Cardiac muscle cell (in vitro differentiated cells and primary cell): ENCODE measurements at regions not wholly inside any gene's neighbourhood (a gene's known extent, or its start where the extent isn't known, plus 50 kb on each side); places are given as distances from the start of the nearest gene placed in this dataset.

Source experiments
- DNase-seq, 2 donors: peaks; one replicate each; pipeline versions ENCODE4 v3.0.0 to v3.0.0-alpha.2; 2010 to 2017; ENCODE audit warnings: low read depth in 1 of 2, low spot score in 1 of 2
- H3K27ac ChIP-seq: fragments of 200-600 bp; sonication (generic); 2 replicates; pipeline ENCODE4 v1.5.1; 2016
- H3K27me3 ChIP-seq: fragments of 200-600 bp; sonication (generic); 2 replicates; pipeline ENCODE4 v1.6.0; 2016; ENCODE audit warnings: control low read depth
- H3K36me3 ChIP-seq: fragments of 200-600 bp; sonication (generic); 2 replicates; pipeline ENCODE4 v1.5.1; 2016; ENCODE audit warnings: control low read depth
- H3K4me1 ChIP-seq: fragments of 200-600 bp; sonication (generic); 2 replicates; pipeline ENCODE4 v1.8.1; 2017; ENCODE audit warnings: low read depth, mild to moderate bottlenecking, mixed run types
- H3K4me3 ChIP-seq: fragments of 200-600 bp; sonication (generic); 2 replicates; pipeline ENCODE4 v1.5.1; 2016; ENCODE audit warnings: mild to moderate bottlenecking
- H3K9me3 ChIP-seq: fragments of 200-600 bp; sonication (generic); 2 replicates; pipeline ENCODE4 v1.5.1; 2017; ENCODE audit warnings: low read depth, mild to moderate bottlenecking, control low read depth
- TF ChIP-seq, protein P1 (sequence below): IDR thresholded peaks from 2 replicates; pipeline ENCODE4 v1.5.1; 2012; ENCODE audit warnings: low read depth, mild to moderate bottlenecking, low read length

GRCh38 chr2:65706411-65706810, 274.0 kb upstream of the SPRED2 start:
- DNase-seq: no peak

GRCh38 chr2:65701191-65701590, 268.8 kb upstream of the SPRED2 start:
- Histone ChIP-seq H3K27me3 (no peaks in the 10 kb centered on the region), H3K4me3 (no peak overlapping the region), H3K27ac (no peak overlapping the region), H3K36me3 (no peaks in the 10 kb centered on the region), H3K9me3 (no peaks in the 10 kb centered on the region), H3K4me1 (no peaks in the 10 kb centered on the region)
- TF ChIP-seq, protein P1, sequence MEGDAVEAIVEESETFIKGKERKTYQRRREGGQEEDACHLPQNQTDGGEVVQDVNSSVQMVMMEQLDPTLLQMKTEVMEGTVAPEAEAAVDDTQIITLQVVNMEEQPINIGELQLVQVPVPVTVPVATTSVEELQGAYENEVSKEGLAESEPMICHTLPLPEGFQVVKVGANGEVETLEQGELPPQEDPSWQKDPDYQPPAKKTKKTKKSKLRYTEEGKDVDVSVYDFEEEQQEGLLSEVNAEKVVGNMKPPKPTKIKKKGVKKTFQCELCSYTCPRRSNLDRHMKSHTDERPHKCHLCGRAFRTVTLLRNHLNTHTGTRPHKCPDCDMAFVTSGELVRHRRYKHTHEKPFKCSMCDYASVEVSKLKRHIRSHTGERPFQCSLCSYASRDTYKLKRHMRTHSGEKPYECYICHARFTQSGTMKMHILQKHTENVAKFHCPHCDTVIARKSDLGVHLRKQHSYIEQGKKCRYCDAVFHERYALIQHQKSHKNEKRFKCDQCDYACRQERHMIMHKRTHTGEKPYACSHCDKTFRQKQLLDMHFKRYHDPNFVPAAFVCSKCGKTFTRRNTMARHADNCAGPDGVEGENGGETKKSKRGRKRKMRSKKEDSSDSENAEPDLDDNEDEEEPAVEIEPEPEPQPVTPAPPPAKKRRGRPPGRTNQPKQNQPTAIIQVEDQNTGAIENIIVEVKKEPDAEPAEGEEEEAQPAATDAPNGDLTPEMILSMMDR: no peak
- DNase-seq: no peak

More at GRCh38 chr2:65706411-65706810, 274.0 kb upstream of the SPRED2 start:
- Histone ChIP-seq H3K4me1 (no peaks in the 10 kb centered on the region), H3K27ac (no peak overlapping the region), H3K36me3 (no peaks in the 10 kb centered on the region), H3K9me3 (no peaks in the 10 kb centered on the region), H3K4me3 (no peak overlapping the region), H3K27me3 (no peaks in the 10 kb centered on the region)
- TF ChIP-seq, protein P1: no peak

DNA sequence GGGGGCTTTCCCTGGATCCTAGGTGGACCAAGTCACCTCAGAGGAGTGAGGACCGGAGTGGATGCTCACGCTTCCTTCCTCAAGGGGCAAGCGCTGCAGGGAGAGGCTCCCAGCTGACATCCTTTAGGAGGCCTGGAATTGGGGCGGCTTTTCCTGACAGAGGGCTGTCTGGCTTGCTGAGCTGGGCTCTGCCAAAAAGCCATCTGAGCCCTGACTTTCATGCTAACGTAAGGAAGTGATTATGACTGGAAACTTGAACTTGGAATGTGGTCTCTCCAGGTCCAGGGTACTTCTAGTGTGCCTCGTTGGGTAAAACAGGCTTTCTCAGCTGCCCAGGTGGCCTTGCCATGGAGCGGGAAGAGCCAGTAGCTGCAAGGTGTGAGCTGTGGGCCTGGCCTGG, 268.3 kb upstream of the SPRED2 start:
- H3K9me3 ChIP-seq: no peaks in the 10 kb centered on the region
- no peaks in the 10 kb centered on the region for H3K4me1 ChIP-seq
- no peaks in the 10 kb centered on the region for H3K27me3 ChIP-seq
- TF ChIP-seq, protein P1: no peak
- no peak for DNase-seq
- H3K4me3 ChIP-seq: no peak overlapping the region
- no peaks in the 10 kb centered on the region for H3K36me3 ChIP-seq
- H3K27ac ChIP-seq: no peak overlapping the region

- Histone ChIP-seq H3K4me3 (no peak overlapping the region), H3K9me3 (no peaks in the 10 kb centered on the region), H3K36me3 (no peaks in the 10 kb centered on the region), H3K4me1 (no peaks in the 10 kb centered on the region), H3K27ac (no peak overlapping the region), H3K27me3 (no peaks in the 10 kb centered on the region)
- TF ChIP-seq, protein P1: no peak
- no peak for DNase-seq
Measured at GRCh38 chr2:65700004-65700651, 267.7 kb upstream of the SPRED2 start.

- Histone ChIP-seq H3K4me1 (no peaks in the 10 kb centered on the region), H3K27ac (no peak overlapping the region), H3K4me3 (no peak overlapping the region), H3K36me3 (no peaks in the 10 kb centered on the region), H3K9me3 (no peaks in the 10 kb centered on the region), H3K27me3 (no peaks in the 10 kb centered on the region)
- TF ChIP-seq, protein P1: no peak
- no peak for DNase-seq
Measured at GRCh38 chr2:65691816-65692215, 259.4 kb upstream of the SPRED2 start.
